B cell (primary cell): ENCODE measurements at regions not wholly inside any gene's neighbourhood (a gene's known extent, or its start where the extent isn't known, plus 50 kb on each side); places are given as distances from the start of the nearest gene placed in this dataset.
"Not testable (repeated sequence)": the region's sequence is repeated elsewhere in the genome, so short reads cannot be mapped to it uniquely, and the experiment has no call there.

Experiments
- ATAC-seq: fragments of 200-7000 bp; cut with Tn5 transposase; one replicate; pipeline ENCODE4 v1.10.0; 2021; ENCODE audit warnings: low read depth, mild to moderate bottlenecking, moderate number of reproducible peaks, moderate library complexity
- CTCF ChIA-PET: fragments of 350-600 bp; sonication (Branson Sonifier 250); formaldehyde crosslinking; loops from one replicate; lab custom pipeline; 2021; ENCODE audit warnings: antibody characterized with exemption, inconsistent platforms; lab: Charles Lee
- POLR2A ChIA-PET: fragments of 350-600 bp; sonication (Branson Sonifier 250); formaldehyde crosslinking; loops from one replicate; lab custom pipeline; 2021; ENCODE audit warnings: antibody characterized with exemption; lab: Charles Lee
- DNase-seq: peaks from one replicate; pipeline ENCODE4 v3.0.0; 2013
- H2AFZ ChIP-seq: 2 replicates; pipeline ENCODE4 v1.6.1; 2012; ENCODE audit warnings: mild to moderate bottlenecking, low read depth, low read length; ENCODE audit not compliant: insufficient read depth, poor library complexity, severe bottlenecking
- H3K27ac ChIP-seq, 2 donors: 1 replicate in 1 of 2; 2 replicates in 1 of 2; pipeline ENCODE4 v1.5.1; 2012 to 2013; ENCODE audit warnings: low read length in 2 of 2, mild to moderate bottlenecking in 2 of 2, moderate library complexity in 1 of 2
- H3K27me3 ChIP-seq, 4 experiments: fragments of 200-600 bp in 1 of 4; sonication (generic) in 1 of 4; replicated peaks in 1 of 4; 1 replicate in 2 of 4; 2 replicates in 2 of 4; pipeline versions ENCODE4 v1.6.1 to v1.7.0; 2013 to 2016; ENCODE audit warnings: low read length in 3 of 4, mild to moderate bottlenecking in 2 of 4, mixed read lengths in 1 of 4, moderate library complexity in 1 of 4; ENCODE audit not compliant: insufficient read depth in 4 of 4, control insufficient read depth in 3 of 4; ENCODE audit errors: control extremely low read depth in 1 of 4
- H3K36me3 ChIP-seq, 2 experiments: replicated peaks in 1 of 2; 1 replicate in 1 of 2; 2 replicates in 1 of 2; pipeline versions ENCODE4 v1.6.1 to v1.7.1; 2013; ENCODE audit warnings: low read length in 1 of 2; ENCODE audit not compliant: insufficient read depth in 2 of 2, control insufficient read depth in 1 of 2; ENCODE audit errors: control extremely low read depth in 1 of 2, extremely low read depth in 1 of 2
- H3K4me1 ChIP-seq, 2 donors: fragments of 200-600 bp in 1 of 2; sonication (generic) in 1 of 2; 1 replicate in 1 of 2; 2 replicates in 1 of 2; pipeline versions ENCODE4 v1.5.1 to v1.6.1; 2013 to 2017; ENCODE audit warnings: low read length in 2 of 2; ENCODE audit not compliant: control insufficient read depth in 2 of 2, insufficient read depth in 2 of 2
- H3K4me2 ChIP-seq: replicated peaks from 2 replicates; pipeline ENCODE3; 2012; ENCODE audit warnings: mild to moderate bottlenecking, low read depth, low read length; ENCODE audit not compliant: poor library complexity, severe bottlenecking
- H3K4me3 ChIP-seq, 5 experiments: fragments of 200-600 bp in 1 of 5; sonication (generic) in 1 of 5; 1 replicate in 3 of 5; 2 replicates in 2 of 5; pipeline versions ENCODE4 v1.5.1 to v1.7.0; 2011 to 2016; ENCODE audit warnings: low read length in 4 of 5, mild to moderate bottlenecking in 4 of 5, low read depth in 2 of 5, control low read depth in 1 of 5, moderate library complexity in 1 of 5; ENCODE audit not compliant: insufficient read depth in 1 of 5; ENCODE audit errors: control extremely low read depth in 1 of 5, extremely low read depth in 1 of 5
- H3K79me2 ChIP-seq: fragments of 200-600 bp; sonication (generic); one replicate; pipeline ENCODE4 v1.6.0; 2016; ENCODE audit warnings: low read length; ENCODE audit not compliant: control insufficient read depth, insufficient read depth
- H3K9ac ChIP-seq: fragments of 200-600 bp; sonication (generic); 2 replicates; pipeline ENCODE4 v1.6.1; 2017; ENCODE audit warnings: mild to moderate bottlenecking, low read length, moderate library complexity
- H3K9me3 ChIP-seq, 3 donors: one replicate each; pipeline versions ENCODE4 v1.6.1 to v1.7.1; 2013; ENCODE audit warnings: low read length in 2 of 3; ENCODE audit not compliant: control insufficient read depth in 2 of 3, insufficient read depth in 1 of 3; ENCODE audit errors: control extremely low read depth in 1 of 3
- H4K20me1 ChIP-seq: 2 replicates; pipeline ENCODE4 v1.6.0; 2012; ENCODE audit warnings: mild to moderate bottlenecking, low read length; ENCODE audit not compliant: insufficient read depth, control insufficient read depth, poor library complexity, severe bottlenecking
- H3K27ac Mint-ChIP-seq: one replicate; pipeline ENCODE4 v1.8.0; 2021; ENCODE audit warnings: mixed read lengths
- H3K27me3 Mint-ChIP-seq: one replicate; pipeline ENCODE4 v1.8.0; 2021; ENCODE audit warnings: mixed read lengths
- H3K4me1 Mint-ChIP-seq: one replicate; pipeline ENCODE4 v1.8.0; 2021; ENCODE audit warnings: mixed read lengths
- H3K4me3 Mint-ChIP-seq: one replicate; pipeline ENCODE4 v1.8.0; 2021; ENCODE audit warnings: mixed read lengths
- H3K9me3 Mint-ChIP-seq: one replicate; pipeline ENCODE4 v1.8.0; 2022; ENCODE audit warnings: mixed read lengths; ENCODE audit not compliant: insufficient read depth
- EZH2 ChIP-seq: IDR thresholded peaks from 2 replicates; pipeline ENCODE4 v1.6.1; 2012; ENCODE audit warnings: borderline replicate concordance, low read depth, mild to moderate bottlenecking, moderate library complexity, low read length; ENCODE audit not compliant: insufficient read depth, poor library complexity, severe bottlenecking
- WGBS: methylation state at CpG from one replicate; pipeline ENCODE4 v1.1.5; 2013; ENCODE audit warnings: missing lambda C conversion rate; ENCODE audit not compliant: insufficient coverage; 5-methylcytosine and 5-hydroxymethylcytosine counted together
- intact Hi-C: fragments of 100-400 bp; cut with micrococcal nuclease; formaldehyde crosslinking; loops from one replicate; pipeline ENCODE4 v1.10.0; 2022
- TF ChIP-seq, protein P1 (sequence below): fragments of 200-600 bp; IDR thresholded peaks from one replicate; pipeline ENCODE4 v1.8.0; 2022; ENCODE audit warnings: antibody characterized with exemption, mild to moderate bottlenecking

DNA sequence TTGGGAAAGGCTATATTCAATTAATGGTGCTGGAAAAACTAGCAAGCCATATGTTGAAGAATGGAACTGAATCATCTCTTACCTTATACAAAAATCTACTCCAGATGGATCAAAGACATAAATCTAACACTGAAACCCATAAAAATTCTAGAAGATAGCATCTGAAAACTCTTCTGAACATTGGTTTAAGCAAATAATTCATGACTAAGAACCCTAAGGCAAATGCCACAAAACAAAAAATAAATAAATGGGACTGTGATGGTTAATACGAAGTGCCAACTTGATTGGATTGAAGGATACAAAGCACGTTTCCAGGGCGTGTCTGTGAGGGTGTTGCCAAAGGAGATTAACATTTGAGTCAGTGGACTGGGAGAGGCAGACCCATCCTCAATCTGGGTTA, 1130.0 kb downstream of the DNAJB9 start:
- TF ChIP-seq, protein P1, sequence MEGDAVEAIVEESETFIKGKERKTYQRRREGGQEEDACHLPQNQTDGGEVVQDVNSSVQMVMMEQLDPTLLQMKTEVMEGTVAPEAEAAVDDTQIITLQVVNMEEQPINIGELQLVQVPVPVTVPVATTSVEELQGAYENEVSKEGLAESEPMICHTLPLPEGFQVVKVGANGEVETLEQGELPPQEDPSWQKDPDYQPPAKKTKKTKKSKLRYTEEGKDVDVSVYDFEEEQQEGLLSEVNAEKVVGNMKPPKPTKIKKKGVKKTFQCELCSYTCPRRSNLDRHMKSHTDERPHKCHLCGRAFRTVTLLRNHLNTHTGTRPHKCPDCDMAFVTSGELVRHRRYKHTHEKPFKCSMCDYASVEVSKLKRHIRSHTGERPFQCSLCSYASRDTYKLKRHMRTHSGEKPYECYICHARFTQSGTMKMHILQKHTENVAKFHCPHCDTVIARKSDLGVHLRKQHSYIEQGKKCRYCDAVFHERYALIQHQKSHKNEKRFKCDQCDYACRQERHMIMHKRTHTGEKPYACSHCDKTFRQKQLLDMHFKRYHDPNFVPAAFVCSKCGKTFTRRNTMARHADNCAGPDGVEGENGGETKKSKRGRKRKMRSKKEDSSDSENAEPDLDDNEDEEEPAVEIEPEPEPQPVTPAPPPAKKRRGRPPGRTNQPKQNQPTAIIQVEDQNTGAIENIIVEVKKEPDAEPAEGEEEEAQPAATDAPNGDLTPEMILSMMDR = no peak
- TF ChIP-seq EZH2 = no peak
- Mint-ChIP-seq H3K4me3 (no peak overlapping the region), H3K27ac (no peak overlapping the region), H3K27me3 (no peaks in the 10 kb centered on the region), H3K4me1 (no peaks in the 10 kb centered on the region), H3K9me3 (peaks cover 3% of the 10 kb centered on the region)
- no peak overlapping the region for H2AFZ ChIP-seq
- H3K9ac ChIP-seq = no peak overlapping the region
- no peaks in the 10 kb centered on the region for H3K79me2 ChIP-seq
- no peaks in the 10 kb centered on the region for H4K20me1 ChIP-seq
- no peak overlapping the region for H3K4me3 ChIP-seq
- intact Hi-C loops = no loop called here
- WGBS = no CpG with 5 or more reads among the region's 3 CpGs
- H3K27me3 ChIP-seq = no peaks in the 10 kb centered on the region
- no peak for DNase-seq
- ATAC-seq = no peak
- no peaks in the 10 kb centered on the region for H3K36me3 ChIP-seq
- H3K4me2 ChIP-seq = no peak overlapping the region
- ChIA-PET CTCF (no interaction called here), POLR2A (no interaction called here)
- H3K9me3 ChIP-seq = no peaks in the 10 kb centered on the region
- H3K4me1 ChIP-seq = no peaks in the 10 kb centered on the region
- no peak overlapping the region for H3K27ac ChIP-seq

DNA sequence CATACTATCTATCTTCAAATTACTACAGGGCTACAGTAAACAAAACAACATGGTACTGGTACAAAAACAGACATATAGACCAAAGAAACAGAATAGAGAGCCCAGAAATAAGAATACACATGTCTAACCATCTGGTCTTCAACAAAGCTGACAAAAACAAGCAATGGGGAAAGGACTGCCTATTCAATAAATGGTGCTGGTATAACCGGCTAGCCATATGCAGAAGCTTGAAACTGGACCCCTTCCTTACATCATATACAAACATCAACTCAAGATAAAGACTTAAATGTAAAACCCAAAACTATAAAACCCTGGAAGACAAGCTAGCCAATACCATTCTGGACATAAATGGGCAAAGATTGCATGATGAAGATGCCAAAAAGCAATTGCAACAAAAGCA, 1143.7 kb downstream of the DNAJB9 start:
- ATAC-seq (no peak), DNase-seq (no peak)
- intact Hi-C loops = no loop called here
- H3K9ac ChIP-seq = no peak overlapping the region
- Mint-ChIP-seq H3K9me3 (no peaks in the 10 kb centered on the region), H3K27me3 (no peaks in the 10 kb centered on the region), H3K4me3 (no peak overlapping the region), H3K4me1 (no peaks in the 10 kb centered on the region), H3K27ac (no peak overlapping the region)
- H3K4me3 ChIP-seq = no peak overlapping the region
- no peak for TF ChIP-seq EZH2
- TF ChIP-seq, protein P1 = no peak
- no peaks in the 10 kb centered on the region for H3K27me3 ChIP-seq
- H3K9me3 ChIP-seq = no peaks in the 10 kb centered on the region
- H3K27ac ChIP-seq = no peak overlapping the region
- H2AFZ ChIP-seq = no peak overlapping the region
- POLR2A ChIA-PET = no interaction called here
- H3K4me1 ChIP-seq = no peaks in the 10 kb centered on the region
- CTCF ChIA-PET = no interaction called here
- H4K20me1 ChIP-seq = no peaks in the 10 kb centered on the region
- no peak overlapping the region for H3K4me2 ChIP-seq
- WGBS = no CpG with 5 or more reads among the region's 1 CpG
- H3K79me2 ChIP-seq = no peaks in the 10 kb centered on the region
- no peaks in the 10 kb centered on the region for H3K36me3 ChIP-seq

GRCh38 chr7:109719359-109719758, 1149.7 kb downstream of the DNAJB9 start:
- H3K27ac ChIP-seq, intact Hi-C loops, H3K9me3 ChIP-seq, POLR2A ChIA-PET, H3K4me2 ChIP-seq, ATAC-seq, H3K4me1 Mint-ChIP-seq, H2AFZ ChIP-seq, H3K27ac Mint-ChIP-seq, H3K79me2 ChIP-seq, CTCF ChIA-PET, H3K36me3 ChIP-seq, DNase-seq, H3K27me3 ChIP-seq, H4K20me1 ChIP-seq, H3K9me3 Mint-ChIP-seq, H3K9ac ChIP-seq, H3K4me3 Mint-ChIP-seq, H3K4me1 ChIP-seq, H3K27me3 Mint-ChIP-seq, H3K4me3 ChIP-seq: not testable (repeated sequence)
- 85% methylated on average over 8 of the region's 8 CpGs for WGBS
